HUES6 (cell line): ENCODE measurements at regions not wholly inside any gene's neighbourhood (a gene's known extent, or its start where the extent isn't known, plus 50 kb on each side); places are given as distances from the start of the nearest gene placed in this dataset.

Source experiments
- H3K27ac ChIP-seq: 2 replicates; pipeline ENCODE4 v1.7.0; 2013; ENCODE audit warnings: low read depth, mild to moderate bottlenecking, low read length, inconsistent platforms
- H3K27me3 ChIP-seq: 2 replicates; pipeline ENCODE4 v1.6.1; 2013; ENCODE audit warnings: low read length; ENCODE audit not compliant: control insufficient read depth, insufficient read depth
- H3K36me3 ChIP-seq: 2 replicates; pipeline ENCODE4 v1.6.1; 2013; ENCODE audit warnings: low read length; ENCODE audit not compliant: control insufficient read depth, insufficient read depth
- H3K4me1 ChIP-seq: 2 replicates; pipeline ENCODE4 v1.6.1; 2013; ENCODE audit warnings: low read length; ENCODE audit not compliant: control insufficient read depth, insufficient read depth
- H3K4me3 ChIP-seq: 2 replicates; pipeline ENCODE4 v1.5.1; 2013; ENCODE audit warnings: low read depth, low read length
- H3K9ac ChIP-seq: one replicate; pipeline ENCODE4 v1.6.1; 2013; ENCODE audit warnings: mild to moderate bottlenecking, low read length
- H3K9me3 ChIP-seq: 2 replicates; pipeline ENCODE4 v1.6.1; 2013; ENCODE audit warnings: low read depth, low read length; ENCODE audit not compliant: control insufficient read depth, insufficient read depth

DNA sequence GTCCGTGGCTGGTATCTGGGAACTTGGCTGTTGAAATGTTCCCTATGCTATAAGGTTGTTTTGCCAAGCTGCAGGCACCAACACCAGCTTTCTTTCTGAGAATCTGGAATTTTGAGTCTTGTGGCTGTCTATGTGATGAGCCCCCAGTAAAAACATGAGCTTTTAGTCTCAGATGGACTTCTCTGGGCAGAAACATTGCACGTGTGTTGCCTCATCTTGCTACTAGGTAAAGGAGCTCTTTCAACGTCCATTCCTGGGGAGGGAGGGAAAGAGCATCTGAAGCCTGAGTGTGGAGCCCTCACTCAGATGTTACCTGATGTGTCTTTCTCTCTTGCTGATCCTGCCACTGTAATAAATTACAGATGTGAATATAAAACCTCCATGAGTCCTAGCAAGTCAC, 183.8 kb upstream of the LHX5 start:
- H3K9me3 ChIP-seq, result peaks cover 31% of the 10 kb centered on the region
- no peaks in the 10 kb centered on the region for H3K36me3 ChIP-seq
- H3K4me3 ChIP-seq, result no peak overlapping the region
- H3K9ac ChIP-seq, result no peak overlapping the region
- no peaks in the 10 kb centered on the region for H3K27me3 ChIP-seq
- H3K4me1 ChIP-seq, result no peaks in the 10 kb centered on the region
- H3K27ac ChIP-seq, result no peak overlapping the region

DNA sequence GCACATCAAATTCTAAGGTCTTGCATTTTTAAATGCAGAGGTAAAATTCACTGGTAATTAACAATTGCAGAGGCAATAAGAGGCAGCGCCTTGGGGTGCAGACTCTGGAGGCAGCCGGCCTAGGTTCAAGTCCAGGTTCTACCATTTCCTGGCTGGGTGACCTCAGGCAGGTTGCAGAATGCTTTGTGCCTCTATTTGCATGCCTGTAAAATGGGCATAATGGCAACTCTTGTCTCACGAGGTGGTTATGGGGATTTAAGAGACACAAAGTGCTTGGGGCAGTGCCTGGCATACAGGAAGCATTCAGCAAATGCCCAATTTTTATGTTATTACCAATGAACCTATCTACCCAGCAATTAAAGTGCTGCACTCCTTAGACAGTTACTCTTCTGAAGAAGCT, 180.0 kb upstream of the LHX5 start:
- peaks cover 24% of the 10 kb centered on the region for H3K9me3 ChIP-seq
- H3K9ac ChIP-seq, result no peak overlapping the region
- H3K27ac ChIP-seq, result no peak overlapping the region
- H3K27me3 ChIP-seq, result no peaks in the 10 kb centered on the region
- peaks cover 4% of the 10 kb centered on the region; the same call in 1 of the 2 replicates for H3K4me1 ChIP-seq
- H3K36me3 ChIP-seq, result no peaks in the 10 kb centered on the region
- H3K4me3 ChIP-seq, result no peak overlapping the region

- peaks cover under 1% of the 10 kb centered on the region; the same call in 1 of the 2 replicates for H3K27me3 ChIP-seq
- H3K9me3 ChIP-seq, result peaks cover 19% of the 10 kb centered on the region
- no peak overlapping the region for H3K27ac ChIP-seq
- H3K4me1 ChIP-seq, result peaks cover 4% of the 10 kb centered on the region; the same call in 1 of the 2 replicates
- H3K36me3 ChIP-seq, result no peaks in the 10 kb centered on the region
- H3K4me3 ChIP-seq, result no peak overlapping the region
- H3K9ac ChIP-seq, result no peak overlapping the region
These were observed 178.8 kb upstream of the LHX5 start for GRCh38 chr12:113650476-113650875.

DNA sequence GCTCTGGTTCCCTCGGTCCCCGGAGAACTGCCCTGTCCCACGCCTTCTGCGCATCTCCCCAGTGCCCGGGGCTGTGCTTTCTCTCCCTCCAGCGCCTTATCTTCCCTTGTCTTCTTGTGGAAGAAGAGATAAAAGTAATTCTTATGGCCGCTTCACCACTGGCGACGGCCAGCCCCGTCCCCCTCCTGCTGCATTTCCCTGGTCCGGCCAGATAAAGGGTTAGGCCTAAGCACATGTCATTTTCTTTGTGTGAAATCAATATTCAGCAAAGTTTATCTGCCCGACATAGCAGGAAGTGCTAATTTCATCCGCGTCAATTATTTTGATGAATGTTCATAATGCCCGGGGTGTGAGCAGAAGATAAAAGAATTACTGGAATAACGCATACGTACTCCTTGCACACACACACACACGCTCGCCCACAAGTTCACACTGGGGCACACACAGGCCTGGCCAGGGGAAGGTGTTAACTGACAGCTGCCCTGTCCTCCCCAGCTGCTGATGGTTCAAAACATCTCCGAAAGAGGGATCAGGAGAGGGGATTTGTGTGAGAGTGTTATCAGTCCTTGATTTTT, 177.7 kb upstream of the LHX5 start:
- Histone ChIP-seq H3K9ac (no peak overlapping the region), H3K9me3 (peaks cover 8% of the 10 kb centered on the region), H3K36me3 (no peaks in the 10 kb centered on the region), H3K4me3 (no peak overlapping the region), H3K27ac (no peak overlapping the region), H3K27me3 (peaks cover 4% of the 10 kb centered on the region; the same call in 1 of the 2 replicates), H3K4me1 (peaks cover 4% of the 10 kb centered on the region; the same call in 1 of the 2 replicates)

DNA sequence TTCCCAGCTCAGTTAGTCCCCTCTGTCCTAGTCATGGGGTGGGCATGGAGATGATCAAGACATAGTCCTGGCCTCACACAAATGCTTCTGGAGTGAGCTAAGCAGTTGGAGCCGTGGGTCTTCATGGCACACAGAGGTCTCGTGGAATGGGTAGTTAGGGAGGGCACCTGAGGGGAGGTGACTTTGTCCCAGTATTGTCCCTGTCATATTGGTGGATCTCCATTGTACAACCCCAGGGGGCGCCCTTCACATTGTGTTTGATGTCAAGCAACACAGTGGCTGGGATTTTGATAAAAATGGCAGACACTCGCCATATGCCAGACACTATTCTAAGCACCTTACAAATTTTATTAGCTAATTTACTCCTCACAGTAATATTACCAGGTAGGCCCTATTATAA, 175.4 kb upstream of the LHX5 start:
- Histone ChIP-seq H3K27ac (no peak overlapping the region), H3K4me3 (no peak overlapping the region), H3K9me3 (no peaks in the 10 kb centered on the region), H3K9ac (no peak overlapping the region), H3K36me3 (no peaks in the 10 kb centered on the region), H3K4me1 (peaks cover 9% of the 10 kb centered on the region; the same call in 1 of the 2 replicates), H3K27me3 (peaks cover 9% of the 10 kb centered on the region; the same call in 1 of the 2 replicates)

DNA sequence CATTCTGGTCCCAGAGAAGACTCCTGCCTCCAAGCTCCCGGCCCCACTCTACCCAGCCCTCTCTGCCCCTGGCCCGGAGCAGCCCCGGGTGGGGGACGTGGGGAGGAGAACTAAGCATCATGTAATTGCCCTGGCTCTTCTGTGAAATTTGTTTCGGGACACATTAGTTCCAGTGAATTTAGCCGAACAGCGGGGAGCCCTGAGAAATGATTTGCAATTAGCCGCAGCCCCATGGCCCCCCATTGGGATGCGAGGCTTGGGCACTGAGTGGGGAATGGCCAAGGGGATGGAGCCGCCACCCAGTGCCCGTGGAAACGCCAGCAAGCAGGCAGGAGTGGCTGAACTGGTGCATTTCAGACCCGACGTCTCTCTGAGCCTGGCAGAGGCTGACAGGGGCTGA, 173.9 kb upstream of the LHX5 start:
- no peaks in the 10 kb centered on the region for H3K36me3 ChIP-seq
- H3K4me1 ChIP-seq, result peaks cover 16% of the 10 kb centered on the region; the same call in 1 of the 2 replicates
- H3K4me3 ChIP-seq, result no peak overlapping the region
- H3K9ac ChIP-seq, result no peak overlapping the region
- peaks cover 9% of the 10 kb centered on the region; the same call in 1 of the 2 replicates for H3K27me3 ChIP-seq
- H3K27ac ChIP-seq, result no peak overlapping the region
- no peaks in the 10 kb centered on the region for H3K9me3 ChIP-seq

- Histone ChIP-seq H3K9me3 (no peaks in the 10 kb centered on the region), H3K4me3 (no peak overlapping the region), H3K4me1 (peaks cover 14% of the 10 kb centered on the region; the same call in 1 of the 2 replicates), H3K36me3 (no peaks in the 10 kb centered on the region), H3K27ac (no peak overlapping the region), H3K27me3 (peaks cover 9% of the 10 kb centered on the region; the same call in 1 of the 2 replicates), H3K9ac (no peak overlapping the region)
These were observed 173.5 kb upstream of the LHX5 start for GRCh38 chr12:113645183-113645582.

- Histone ChIP-seq H3K36me3 (no peaks in the 10 kb centered on the region), H3K4me3 (no peak overlapping the region), H3K9me3 (no peaks in the 10 kb centered on the region), H3K4me1 (peaks cover 15% of the 10 kb centered on the region), H3K27me3 (peaks cover 14% of the 10 kb centered on the region), H3K27ac (no peak overlapping the region), H3K9ac (no peak overlapping the region)
These were observed 171.7 kb upstream of the LHX5 start for GRCh38 chr12:113643177-113643974.

- H3K27ac ChIP-seq, result no peak overlapping the region
- peaks cover 14% of the 10 kb centered on the region for H3K27me3 ChIP-seq
- no peak overlapping the region for H3K4me3 ChIP-seq
- no peak overlapping the region for H3K9ac ChIP-seq
- H3K36me3 ChIP-seq, result no peaks in the 10 kb centered on the region
- no peaks in the 10 kb centered on the region for H3K9me3 ChIP-seq
- H3K4me1 ChIP-seq, result peaks cover 15% of the 10 kb centered on the region
These were observed 171.0 kb upstream of the LHX5 start for GRCh38 chr12:113642672-113643071.

- Histone ChIP-seq H3K4me1 (peaks cover 15% of the 10 kb centered on the region), H3K9ac (no peak overlapping the region)
These were observed 170.5 kb upstream of the LHX5 start for GRCh38 chr12:113642216-113642615.

DNA sequence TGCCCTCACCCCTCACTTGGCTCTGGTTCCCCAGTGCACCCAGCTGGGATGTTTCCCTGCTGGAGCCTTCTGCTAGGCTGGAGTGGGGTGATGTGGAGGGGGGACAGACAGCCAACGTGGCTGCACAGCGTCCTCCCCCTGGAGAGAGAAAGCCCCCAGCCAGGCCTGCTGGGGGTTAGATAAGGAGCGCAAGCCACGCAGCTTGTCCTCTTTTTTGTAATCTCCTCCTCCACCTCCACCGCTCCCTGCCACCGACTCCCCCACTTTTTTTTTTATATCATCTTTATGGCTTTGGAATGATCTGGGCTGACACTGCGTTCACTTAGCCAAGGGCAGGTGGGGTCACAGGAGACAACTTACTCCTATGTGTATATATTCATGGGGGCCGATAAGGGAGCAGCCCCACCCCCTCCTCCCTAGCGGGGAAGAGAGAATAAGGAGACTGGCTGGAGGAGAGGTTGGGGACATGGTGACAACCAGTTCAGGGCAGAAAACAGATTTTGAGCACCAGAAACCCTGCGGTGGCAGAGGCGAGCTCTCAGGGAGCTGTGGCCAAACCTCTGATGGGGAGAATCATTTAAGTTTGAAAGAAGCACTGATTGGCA, 169.9 kb upstream of the LHX5 start:
- H3K4me1 ChIP-seq, result peaks cover 19% of the 10 kb centered on the region
- H3K27ac ChIP-seq, result no peak overlapping the region
- H3K4me3 ChIP-seq, result no peak overlapping the region
- H3K9me3 ChIP-seq, result no peaks in the 10 kb centered on the region
- no peaks in the 10 kb centered on the region for H3K36me3 ChIP-seq
- peaks cover 14% of the 10 kb centered on the region for H3K27me3 ChIP-seq
- no peak overlapping the region for H3K9ac ChIP-seq

More at GRCh38 chr12:113642216-113642615, 170.5 kb upstream of the LHX5 start:
- Histone ChIP-seq H3K9me3 (no peaks in the 10 kb centered on the region), H3K27ac (no peak overlapping the region), H3K4me3 (no peak overlapping the region), H3K27me3 (peaks cover 14% of the 10 kb centered on the region), H3K36me3 (no peaks in the 10 kb centered on the region)
